GM13976 (cell line): ENCODE measurements at regions not wholly inside any gene's neighbourhood (a gene's known extent, or its start where the extent isn't known, plus 50 kb on each side); places are given as distances from the start of the nearest gene placed in this dataset.

Source experiments
- DNase-seq: peaks from one replicate; pipeline ENCODE4 v3.0.0; 2012; ENCODE audit warnings: low spot score
- CTCF ChIP-seq: IDR thresholded peaks from 2 replicates; pipeline ENCODE4 v1.5.1; 2012; ENCODE audit warnings: borderline replicate concordance, mild to moderate bottlenecking; ENCODE audit not compliant: insufficient read depth; ENCODE audit errors: extremely low read depth, missing control alignments, control extremely low read depth
- in situ Hi-C: fragments of 300-500 bp; cut with MboI; formaldehyde crosslinking; loops from one replicate; pipeline ENCODE4 v1.12.0; 2022; ENCODE audit warnings: low sequenced_read_pairs, mixed read lengths, inconsistent platforms; ENCODE audit not compliant: unreplicated experiment

- DNase-seq: no peak
Observed at GRCh38 chr13:47184321-47184720, 287.5 kb upstream of the HTR2A start.

DNA sequence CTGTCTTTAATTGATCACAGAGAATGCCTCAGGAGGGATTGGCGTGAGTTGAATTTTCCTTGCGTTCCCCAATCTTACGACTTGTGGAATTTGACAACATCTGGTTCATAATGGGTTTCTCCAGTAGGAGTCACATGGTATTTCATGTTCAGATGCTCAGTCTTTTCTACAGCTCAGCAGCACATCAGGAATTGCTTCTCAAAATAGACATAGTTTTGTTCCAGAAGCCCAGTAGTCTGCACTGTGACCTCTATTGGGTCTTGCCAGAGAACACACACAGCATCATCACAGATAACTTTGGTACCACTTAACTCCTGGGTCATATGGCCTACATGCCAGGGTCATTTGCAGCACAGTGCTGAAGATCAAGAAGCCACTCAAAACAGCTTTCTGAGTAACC lies 282.5 kb upstream of the HTR2A start:
- in situ Hi-C loops: no loop called here

More at GRCh38 chr13:47184321-47184720, 287.5 kb upstream of the HTR2A start:
- in situ Hi-C loops: no loop called here
- no peak for TF ChIP-seq CTCF

DNA sequence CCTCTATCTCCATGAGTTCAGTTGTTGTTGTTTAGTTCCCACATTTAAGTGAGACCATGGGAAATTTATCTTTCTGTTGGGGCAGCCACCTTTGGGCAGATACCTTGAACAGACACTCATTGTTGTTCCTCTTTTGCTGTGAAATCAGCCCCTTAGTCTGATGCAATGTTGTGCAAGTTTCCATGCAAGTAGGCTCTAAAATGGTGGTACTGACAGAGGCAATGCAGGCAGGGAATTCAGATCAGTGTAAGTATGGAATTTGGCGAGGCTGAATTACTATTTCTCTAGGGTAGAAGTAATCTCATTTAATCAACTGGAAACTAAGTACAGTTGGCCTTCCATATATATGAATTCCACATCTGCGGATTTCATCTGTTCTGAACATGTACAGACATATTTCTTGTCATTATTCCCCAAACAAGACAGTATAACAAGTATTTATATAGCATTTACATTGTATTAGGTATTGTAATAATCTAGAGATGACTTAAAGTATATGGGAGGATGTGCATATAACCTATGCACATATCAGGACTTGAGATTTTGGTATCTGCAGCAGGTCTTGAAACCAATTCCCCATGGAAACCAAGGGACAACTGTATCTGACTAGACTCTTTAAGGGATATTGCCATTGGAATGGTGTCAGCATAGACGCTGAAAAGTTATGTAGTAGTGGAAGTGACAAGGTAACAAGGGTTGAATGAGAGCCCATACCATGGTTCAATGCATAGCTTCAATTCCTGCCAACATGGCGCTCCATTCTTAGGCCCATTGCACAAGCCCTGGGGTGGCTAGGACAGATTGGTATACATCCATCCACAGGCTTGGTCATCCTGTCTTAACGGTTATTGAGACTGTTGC lies 281.5 kb upstream of the HTR2A start:
- TF ChIP-seq CTCF: no peak
- in situ Hi-C loops: no loop called here
- no peak for DNase-seq

More for the DNA sequence above, 282.5 kb upstream of the HTR2A start:
- DNase-seq: no peak
- TF ChIP-seq CTCF: no peak

- TF ChIP-seq CTCF: no peak
- no peak for DNase-seq
- in situ Hi-C loops: no loop called here
Observed at GRCh38 chr13:47175172-47175866, 278.5 kb upstream of the HTR2A start.

- no peak for DNase-seq
- TF ChIP-seq CTCF: no peak
- in situ Hi-C loops: no loop called here
Observed at GRCh38 chr13:47170971-47171370, 274.1 kb upstream of the HTR2A start.

DNA sequence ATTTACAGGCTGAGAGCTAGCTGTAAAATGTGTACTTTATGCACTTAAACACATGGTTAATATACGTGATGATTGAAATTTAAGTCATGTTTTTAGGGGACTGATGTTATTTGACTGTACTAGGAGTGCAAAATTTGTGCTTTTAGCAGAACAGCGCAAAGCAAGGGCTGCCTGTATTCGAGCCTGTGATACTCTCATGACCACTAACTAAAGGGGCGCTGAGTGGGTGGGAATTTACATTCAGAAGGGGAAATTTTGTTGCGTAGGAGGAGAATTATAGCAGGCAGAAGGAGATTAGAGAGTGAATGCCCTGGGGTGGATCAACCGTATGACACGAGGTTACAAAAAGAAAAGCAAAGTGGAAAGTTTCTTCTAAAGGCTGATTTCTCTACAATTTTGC lies 271.8 kb upstream of the HTR2A start:
- in situ Hi-C loops: no loop called here
- TF ChIP-seq CTCF: no peak
- no peak for DNase-seq
